GM21390 (cell line): ENCODE measurements at regions not wholly inside any gene's neighbourhood (a gene's known extent, or its start where the extent isn't known, plus 50 kb on each side); places are given as distances from the start of the nearest gene placed in this dataset.
A peak's percentile ranks its signal among the peaks of the same experiment; 100 is the strongest.

Experiments used
- ATAC-seq: cut with Tn5 transposase; IDR thresholded peaks from one replicate; pipeline ENCODE4 v1.9.1; 2021; ENCODE audit not compliant: unreplicated experiment

DNA sequence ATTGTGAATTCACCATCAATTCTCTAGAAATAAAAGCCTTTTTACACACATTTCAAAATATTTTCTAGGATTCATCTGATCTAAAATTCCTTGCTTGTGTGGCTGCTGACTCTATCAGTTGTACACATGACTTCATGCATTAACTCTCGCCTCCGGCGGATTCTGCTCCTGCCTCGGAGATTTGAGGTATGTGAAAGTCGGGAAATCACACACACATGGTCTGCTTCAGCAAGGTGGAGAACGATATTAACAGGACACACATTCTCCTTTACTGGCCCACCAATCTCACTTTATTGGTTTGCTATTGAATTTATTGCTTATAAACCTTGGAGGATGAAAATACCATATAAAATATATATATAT is 855.7 kb downstream of the SLITRK5 start:
- ATAC-seq: no peak

GRCh38 chr13:88541994-88542393 is 870.8 kb downstream of the SLITRK5 start:
- ATAC-seq: no peak

DNA sequence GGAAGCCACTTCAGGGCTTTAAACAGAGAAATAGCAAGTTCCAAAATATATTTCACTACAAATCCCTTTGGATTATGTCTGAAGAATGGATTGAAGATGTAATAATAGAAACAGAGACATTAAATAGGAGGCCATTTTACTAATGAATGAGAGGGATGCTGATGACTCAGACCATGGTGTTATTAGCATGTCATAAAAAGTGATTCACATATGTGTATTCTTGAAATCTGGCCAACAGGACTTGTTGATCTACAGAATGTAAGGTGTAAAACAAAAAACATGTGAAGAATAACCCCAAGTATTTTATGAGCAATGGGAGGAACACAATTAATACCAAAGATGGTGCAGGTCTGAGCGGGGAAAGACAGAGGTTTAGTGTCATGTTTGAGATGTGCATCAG is 873.7 kb downstream of the SLITRK5 start:
- no peak for ATAC-seq

- no peak for ATAC-seq
Observed at GRCh38 chr13:88552966-88553365, 881.8 kb downstream of the SLITRK5 start.

GRCh38 chr13:88565566-88565965 is 894.4 kb downstream of the SLITRK5 start:
- no peak for ATAC-seq

- no peak for ATAC-seq
Observed at GRCh38 chr13:88585861-88586260, 914.7 kb downstream of the SLITRK5 start.

- ATAC-seq: no peak
Observed at GRCh38 chr13:88586263-88586662, 915.1 kb downstream of the SLITRK5 start.

- ATAC-seq: no peak
Observed at GRCh38 chr13:88590574-88590973, 919.4 kb downstream of the SLITRK5 start.

DNA sequence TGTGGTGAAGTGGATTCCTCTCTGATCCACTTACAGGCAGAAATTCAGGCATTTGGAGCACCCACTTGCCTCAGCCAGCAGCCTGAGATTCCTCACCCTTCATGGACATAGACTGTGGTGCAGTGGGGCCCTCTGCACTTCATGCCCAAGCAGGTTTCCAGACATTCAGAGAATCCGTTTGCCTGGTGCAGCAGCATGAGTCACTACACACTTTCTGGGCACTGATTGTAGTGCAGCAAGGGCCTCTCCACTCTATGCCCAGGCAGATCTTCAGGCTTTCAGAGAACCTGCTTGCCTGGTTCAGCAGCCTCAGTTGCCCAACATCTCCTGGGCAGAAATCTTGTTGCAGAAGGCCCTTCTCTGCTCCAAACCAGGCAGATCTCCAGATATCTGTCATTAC is 920.9 kb downstream of the SLITRK5 start:
- ATAC-seq: no peak

GRCh38 chr13:88601949-88602348 is 930.8 kb downstream of the SLITRK5 start:
- no peak for ATAC-seq

DNA sequence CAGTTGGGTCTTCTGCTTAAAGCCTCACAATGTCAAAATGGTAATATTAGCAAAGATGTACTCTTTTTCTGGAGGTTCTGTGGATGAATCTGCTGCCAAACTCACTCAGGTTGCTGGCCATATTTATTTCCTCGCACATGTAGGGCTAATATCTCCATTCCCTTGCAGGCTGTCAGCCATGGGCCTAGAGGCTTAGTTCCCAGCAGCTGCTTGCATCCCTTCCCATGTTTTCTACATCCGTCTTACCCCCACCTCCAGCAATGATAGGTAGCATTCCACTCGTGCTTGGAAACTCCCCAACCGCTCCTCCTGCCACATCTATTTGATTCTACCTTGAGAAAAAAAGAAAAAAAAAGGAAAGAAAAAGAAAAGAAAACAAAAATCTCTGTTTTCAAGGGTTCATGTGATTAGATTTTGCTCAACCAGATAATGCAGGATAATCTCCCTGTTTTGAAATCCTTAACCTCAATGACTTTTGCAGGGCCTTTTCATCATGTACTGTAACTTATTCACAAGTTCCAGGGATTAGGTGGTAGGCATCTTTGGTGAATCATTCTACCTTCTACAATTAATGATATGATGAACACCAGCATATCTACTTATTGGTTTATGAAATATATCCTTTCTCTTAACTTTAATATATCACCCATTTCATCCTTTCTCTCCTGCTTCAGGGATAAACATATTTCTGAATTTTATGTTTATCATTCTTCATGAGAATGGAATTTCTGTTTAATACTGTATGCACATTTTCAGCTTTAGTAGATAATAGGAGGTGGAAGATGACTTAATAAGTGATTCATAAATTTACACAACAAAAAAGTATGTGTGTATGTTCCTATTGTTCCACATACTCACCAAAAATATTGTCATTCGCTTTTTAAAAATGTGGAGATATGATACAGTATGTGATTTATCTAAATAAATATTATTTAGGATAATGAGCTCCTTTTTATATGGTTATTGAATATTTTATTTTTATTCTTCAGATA is 931.9 kb downstream of the SLITRK5 start:
- ATAC-seq: no peak

GRCh38 chr13:88617176-88617575 is 946.0 kb downstream of the SLITRK5 start:
- ATAC-seq: no peak

GRCh38 chr13:88622362-88622973 is 951.3 kb downstream of the SLITRK5 start:
- ATAC-seq: no peak

- ATAC-seq: no peak
Observed at GRCh38 chr13:88623150-88623549, 952.0 kb downstream of the SLITRK5 start.

- ATAC-seq: no peak
Observed at GRCh38 chr13:88627071-88627470, 955.9 kb downstream of the SLITRK5 start.

- ATAC-seq: no peak
Observed at GRCh38 chr13:88628882-88629281, 957.7 kb downstream of the SLITRK5 start.

DNA sequence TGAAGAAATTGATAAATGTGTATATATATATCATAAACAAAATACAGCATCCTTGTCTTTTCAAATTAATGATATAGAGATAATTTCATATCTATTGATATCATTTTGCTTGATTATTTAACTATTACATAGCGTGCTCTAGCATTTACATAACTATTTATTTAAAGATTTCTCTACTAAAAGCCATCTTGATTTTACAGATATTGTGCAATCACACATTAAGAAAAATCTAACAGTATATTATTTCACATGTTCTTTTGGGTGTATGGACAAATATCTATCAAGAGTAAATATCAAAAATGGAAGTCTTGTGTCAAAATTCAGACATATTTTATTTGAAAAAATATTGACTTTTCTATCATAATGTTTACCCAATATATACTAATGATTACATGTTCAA is 966.8 kb downstream of the SLITRK5 start:
- ATAC-seq: no peak

DNA sequence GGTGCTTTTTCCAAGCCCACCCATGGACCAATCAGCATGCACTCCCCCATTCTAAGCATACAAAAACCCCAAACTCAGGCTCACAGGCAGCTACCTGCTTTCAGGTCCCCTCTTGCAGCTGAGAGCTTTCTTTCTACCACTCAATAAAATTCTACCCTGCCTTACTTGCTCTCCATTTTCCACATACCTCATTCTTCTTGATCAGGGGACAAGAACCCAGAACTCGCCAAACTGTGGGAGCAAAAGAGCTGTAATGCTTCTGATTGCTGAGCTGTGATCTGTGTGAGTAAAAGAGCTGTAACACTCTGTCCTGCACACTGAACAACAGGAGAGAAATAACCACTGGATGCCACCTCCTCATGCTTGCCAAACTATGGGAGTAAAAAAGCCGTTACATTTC is 972.1 kb downstream of the SLITRK5 start:
- ATAC-seq: no peak

GRCh38 chr13:88648598-88649373 is 977.6 kb downstream of the SLITRK5 start:
- no peak for ATAC-seq

DNA sequence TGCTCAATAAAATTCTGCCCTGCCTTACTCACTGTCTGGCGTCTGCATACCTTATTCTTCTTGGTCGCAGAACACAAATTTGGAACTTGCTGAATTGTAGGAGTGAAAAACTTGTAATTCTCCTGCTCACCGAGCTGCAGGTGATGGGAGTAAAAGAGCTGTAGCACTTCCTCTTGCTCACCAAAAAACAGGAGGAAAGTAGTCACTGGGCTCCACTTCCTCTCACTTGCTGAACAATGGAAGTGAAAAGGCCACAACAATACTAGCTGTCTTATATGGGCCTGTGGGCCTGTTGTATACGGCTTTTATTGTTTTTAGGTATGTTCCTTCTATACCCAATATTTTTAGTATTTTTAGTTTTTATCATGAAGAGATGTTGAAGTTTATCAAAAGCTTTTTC is 978.7 kb downstream of the SLITRK5 start:
- ATAC-seq: no peak

DNA sequence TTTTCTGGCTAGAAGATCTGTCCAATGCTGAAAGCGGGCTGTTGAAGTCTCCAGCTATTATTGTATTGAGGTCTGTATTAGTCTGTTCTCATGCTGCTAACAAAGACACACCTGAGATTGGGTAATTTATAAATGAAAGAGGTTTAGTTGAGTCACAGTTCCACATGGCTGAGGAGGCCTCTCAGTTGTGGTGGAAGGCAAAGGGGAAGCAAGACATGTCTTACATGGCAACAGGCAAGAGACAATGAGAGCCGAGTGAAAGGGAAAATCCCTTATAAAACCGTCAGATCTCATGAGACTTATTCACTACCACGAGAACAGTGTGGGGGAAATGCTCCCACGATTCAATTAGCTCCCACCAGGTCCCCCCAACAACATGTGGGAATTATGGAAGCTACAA is 980.4 kb downstream of the SLITRK5 start:
- ATAC-seq: peak; percentile 44

- ATAC-seq: no peak
Observed at GRCh38 chr13:88656751-88657150, 985.6 kb downstream of the SLITRK5 start.
